ENCODE measurements at regions not wholly inside any gene's neighbourhood (a gene's known extent, or its start where the extent isn't known, plus 50 kb on each side); places are given as distances from the start of the nearest gene placed in this dataset.

GRCh38 chr7:125149151-125149550, 219.5 kb upstream of the POT1 start:
- no peak for TF ChIP-seq CTCF (IDR thresholded peaks at IDR 0.05; ENCODE audit: low read length)
- no peak for TF ChIP-seq EZH2 (IDR thresholded peaks at IDR 0.05; ENCODE audit: borderline replicate concordance, low read length)

All from OCI-LY1 (cell line).